GM12892 (cell line): ENCODE measurements at regions not wholly inside any gene's neighbourhood (a gene's known extent, or its start where the extent isn't known, plus 50 kb on each side); places are given as distances from the start of the nearest gene placed in this dataset.

Source experiments
- POLR2A ChIP-seq: IDR thresholded peaks from 2 replicates; pipeline ENCODE4 v1.6.1; 2011; ENCODE audit warnings: low read depth, low read length, control low read depth
- POLR2AphosphoS5 ChIP-seq: IDR thresholded peaks from 2 replicates; pipeline ENCODE4 v1.6.1; 2011; ENCODE audit warnings: low read depth, low read length, control low read depth

- TF ChIP-seq POLR2A (no peak), POLR2AphosphoS5 (no peak)
Observed at GRCh38 chr7:118082506-118082905, 101.5 kb upstream of the LSM8 start.
